Keratinocyte (primary cell): ENCODE measurements at regions not wholly inside any gene's neighbourhood (a gene's known extent, or its start where the extent isn't known, plus 50 kb on each side); places are given as distances from the start of the nearest gene placed in this dataset.

Experiments
- CTCF ChIP-seq, 3 experiments: IDR thresholded peaks in 1 of 3; conservative IDR thresholded peaks in 1 of 3; optimal IDR thresholded peaks in 1 of 3; 2 replicates in 2 of 3; 3 replicates in 1 of 3; pipeline versions ENCODE3 to v1.5.1; 2011; ENCODE audit warnings: low read length in 3 of 3, mild to moderate bottlenecking in 3 of 3, moderate library complexity in 2 of 3, control low read depth in 1 of 3, inconsistent platforms in 1 of 3; ENCODE audit not compliant: insufficient read depth in 2 of 3; ENCODE audit errors: extremely low read depth in 1 of 3
- EZH2 ChIP-seq: IDR thresholded peaks from one replicate; pipeline ENCODE4 v1.6.1; 2012; ENCODE audit warnings: inconsistent platforms, mild to moderate bottlenecking, low read length, moderate library complexity

- TF ChIP-seq CTCF (optimal IDR thresholded peaks at IDR 0.05 in 1 of 3, IDR thresholded peaks at IDR 0.05 in 1 of 3, conservative IDR thresholded peaks at IDR 0.05 in 1 of 3; ENCODE audit: extremely low read depth in 1 of 3, insufficient read depth in 2 of 3, low read length in 3 of 3) = no peak
- TF ChIP-seq EZH2 = no peak
Measured at GRCh38 chr5:28473531-28474107, 1435.2 kb upstream of the CDH9 start.
